ENCODE measurements at regions not wholly inside any gene's neighbourhood (a gene's known extent, or its start where the extent isn't known, plus 50 kb on each side); places are given as distances from the start of the nearest gene placed in this dataset.

GRCh38 chr5:147985608-147986007, 78.2 kb upstream of the SPINK5 start:
- no peak for TF ChIP-seq CTCF (IDR thresholded peaks at IDR 0.05)
- no peak for TF ChIP-seq ZFX (IDR thresholded peaks at IDR 0.05; ENCODE audit: borderline replicate concordance)

All from 22Rv1 (cell line).